DND-41 (cell line): ENCODE measurements at regions not wholly inside any gene's neighbourhood (a gene's known extent, or its start where the extent isn't known, plus 50 kb on each side); places are given as distances from the start of the nearest gene placed in this dataset.
"Not testable (repeated sequence)": the region's sequence is repeated elsewhere in the genome, so short reads cannot be mapped to it uniquely, and the experiment has no call there.

ENCODE experiments used
- ATAC-seq: fragments of 200-7000 bp; cut with Tn5 transposase; 3 replicates; pipeline ENCODE4 v1.9.1; 2021; ENCODE audit warnings: low read depth; ENCODE audit not compliant: insufficient read depth
- DNase-seq: peaks from one replicate; pipeline ENCODE4 v3.0.0-alpha.2; 2020
- H2AFZ ChIP-seq: 2 replicates; pipeline ENCODE4 v1.6.0; 2012; ENCODE audit warnings: low read depth, low read length
- H3K27ac ChIP-seq: 2 replicates; pipeline ENCODE4 v1.5.1; 2012; ENCODE audit warnings: low read length, inconsistent platforms
- H3K27me3 ChIP-seq: fragments of 200-600 bp; sonication (generic); 2 replicates; pipeline ENCODE4 v1.6.0; 2012; ENCODE audit warnings: low read length, mild to moderate bottlenecking, inconsistent platforms; ENCODE audit not compliant: insufficient read depth, poor library complexity
- H3K36me3 ChIP-seq: 2 replicates; pipeline ENCODE4 v1.5.1; 2012; ENCODE audit warnings: low read length, inconsistent platforms; ENCODE audit not compliant: insufficient read depth
- H3K4me1 ChIP-seq: 2 replicates; pipeline ENCODE4 v1.5.1; 2012; ENCODE audit warnings: mild to moderate bottlenecking, low read length; ENCODE audit not compliant: insufficient read depth
- H3K4me2 ChIP-seq: 2 replicates; pipeline ENCODE4 v1.6.0; 2012; ENCODE audit warnings: mild to moderate bottlenecking, moderate library complexity, low read length, inconsistent platforms; ENCODE audit not compliant: insufficient read depth
- H3K4me3 ChIP-seq, 2 experiments: fragments of 200-600 bp in 1 of 2; shearing (Covaris generic) in 1 of 2; 2 replicates each; pipeline ENCODE4 v1.5.1; 2012 to 2016; ENCODE audit warnings: inconsistent platforms in 2 of 2, low read length in 2 of 2, mild to moderate bottlenecking in 2 of 2, low read depth in 1 of 2, moderate library complexity in 1 of 2
- H3K79me2 ChIP-seq: 2 replicates; pipeline ENCODE4 v1.6.0; 2012; ENCODE audit warnings: low read length, inconsistent platforms; ENCODE audit not compliant: insufficient read depth
- H3K9ac ChIP-seq: 2 replicates; pipeline ENCODE4 v1.6.0; 2012; ENCODE audit warnings: low read depth, mild to moderate bottlenecking, inconsistent platforms, low read length, moderate library complexity
- H3K9me3 ChIP-seq: 2 replicates; pipeline ENCODE4 v1.5.1; 2012; ENCODE audit warnings: low read length, moderate library complexity, mild to moderate bottlenecking, inconsistent platforms; ENCODE audit not compliant: insufficient read depth, severe bottlenecking
- H4K20me1 ChIP-seq: 2 replicates; pipeline ENCODE4 v1.6.0; 2012; ENCODE audit warnings: low read length; ENCODE audit not compliant: insufficient read depth
- EZH2 ChIP-seq: IDR thresholded peaks from 3 replicates; pipeline ENCODE4 v1.6.1; 2012; ENCODE audit warnings: borderline replicate concordance, low read depth, mild to moderate bottlenecking, moderate library complexity, low read length, inconsistent platforms; ENCODE audit not compliant: severe bottlenecking
- TF ChIP-seq, protein P1 (sequence below): IDR thresholded peaks from 2 replicates; pipeline ENCODE4 v1.5.1; 2012; ENCODE audit warnings: borderline replicate concordance, low read length, moderate library complexity, mild to moderate bottlenecking; ENCODE audit not compliant: poor library complexity, severe bottlenecking; ENCODE audit errors: extremely low read depth

GRCh38 chr3:182521339-182521738 is 272.0 kb upstream of the ATP11B start:
- Histone ChIP-seq H3K4me2 (no peak overlapping the region), H3K4me1 (no peaks in the 10 kb centered on the region), H4K20me1 (no peaks in the 10 kb centered on the region), H3K79me2 (no peaks in the 10 kb centered on the region), H3K4me3 (no peak overlapping the region), H3K36me3 (no peaks in the 10 kb centered on the region), H3K9ac (no peak overlapping the region), H3K27me3 (no peaks in the 10 kb centered on the region), H3K9me3 (no peaks in the 10 kb centered on the region), H3K27ac (no peak overlapping the region), H2AFZ (no peak overlapping the region)
- ATAC-seq (no peak), DNase-seq (no peak)
- TF ChIP-seq, protein P1, sequence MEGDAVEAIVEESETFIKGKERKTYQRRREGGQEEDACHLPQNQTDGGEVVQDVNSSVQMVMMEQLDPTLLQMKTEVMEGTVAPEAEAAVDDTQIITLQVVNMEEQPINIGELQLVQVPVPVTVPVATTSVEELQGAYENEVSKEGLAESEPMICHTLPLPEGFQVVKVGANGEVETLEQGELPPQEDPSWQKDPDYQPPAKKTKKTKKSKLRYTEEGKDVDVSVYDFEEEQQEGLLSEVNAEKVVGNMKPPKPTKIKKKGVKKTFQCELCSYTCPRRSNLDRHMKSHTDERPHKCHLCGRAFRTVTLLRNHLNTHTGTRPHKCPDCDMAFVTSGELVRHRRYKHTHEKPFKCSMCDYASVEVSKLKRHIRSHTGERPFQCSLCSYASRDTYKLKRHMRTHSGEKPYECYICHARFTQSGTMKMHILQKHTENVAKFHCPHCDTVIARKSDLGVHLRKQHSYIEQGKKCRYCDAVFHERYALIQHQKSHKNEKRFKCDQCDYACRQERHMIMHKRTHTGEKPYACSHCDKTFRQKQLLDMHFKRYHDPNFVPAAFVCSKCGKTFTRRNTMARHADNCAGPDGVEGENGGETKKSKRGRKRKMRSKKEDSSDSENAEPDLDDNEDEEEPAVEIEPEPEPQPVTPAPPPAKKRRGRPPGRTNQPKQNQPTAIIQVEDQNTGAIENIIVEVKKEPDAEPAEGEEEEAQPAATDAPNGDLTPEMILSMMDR, result no peak
- TF ChIP-seq EZH2, result no peak

- H3K4me3 ChIP-seq, H3K4me1 ChIP-seq, DNase-seq, H3K9ac ChIP-seq, ATAC-seq, H3K79me2 ChIP-seq, H3K9me3 ChIP-seq, H2AFZ ChIP-seq, H3K4me2 ChIP-seq, H3K27me3 ChIP-seq, H4K20me1 ChIP-seq, H3K27ac ChIP-seq, H3K36me3 ChIP-seq: not testable (repeated sequence)
Observed at GRCh38 chr3:182523424-182523823, 269.9 kb upstream of the ATP11B start.

GRCh38 chr3:182523836-182524235 is 269.5 kb upstream of the ATP11B start:
- no peaks in the 10 kb centered on the region for H3K9me3 ChIP-seq
- DNase-seq, result no peak
- ATAC-seq, result no peak
- no peak overlapping the region for H3K27ac ChIP-seq
- H2AFZ ChIP-seq, result no peak overlapping the region
- H3K9ac ChIP-seq, result no peak overlapping the region
- no peaks in the 10 kb centered on the region for H3K36me3 ChIP-seq
- H3K79me2 ChIP-seq, result no peaks in the 10 kb centered on the region
- no peak overlapping the region for H3K4me2 ChIP-seq
- no peaks in the 10 kb centered on the region for H3K4me1 ChIP-seq
- peaks cover 8% of the 10 kb centered on the region for H3K27me3 ChIP-seq
- H4K20me1 ChIP-seq, result no peaks in the 10 kb centered on the region
- H3K4me3 ChIP-seq, result no peak overlapping the region
- TF ChIP-seq EZH2, result no peak
- TF ChIP-seq, protein P1, result no peak

- no peaks in the 10 kb centered on the region for H3K4me1 ChIP-seq
- H3K27ac ChIP-seq, result no peak overlapping the region
- H3K9me3 ChIP-seq, result no peaks in the 10 kb centered on the region
- H3K4me2 ChIP-seq, result no peak overlapping the region
- H3K4me3 ChIP-seq, result no peak overlapping the region
- ATAC-seq (no peak), DNase-seq (no peak)
- H3K9ac ChIP-seq, result no peak overlapping the region
- peaks cover 8% of the 10 kb centered on the region for H3K27me3 ChIP-seq
- H3K79me2 ChIP-seq, result no peaks in the 10 kb centered on the region
- no peak for TF ChIP-seq EZH2
- TF ChIP-seq, protein P1, result no peak
- H4K20me1 ChIP-seq, result no peaks in the 10 kb centered on the region
- H2AFZ ChIP-seq, result no peak overlapping the region
- H3K36me3 ChIP-seq, result no peaks in the 10 kb centered on the region
Observed at GRCh38 chr3:182524711-182525401, 268.4 kb upstream of the ATP11B start.
